ENCODE measurements at regions not wholly inside any gene's neighbourhood (a gene's known extent, or its start where the extent isn't known, plus 50 kb on each side); places are given as distances from the start of the nearest gene placed in this dataset.

DNA sequence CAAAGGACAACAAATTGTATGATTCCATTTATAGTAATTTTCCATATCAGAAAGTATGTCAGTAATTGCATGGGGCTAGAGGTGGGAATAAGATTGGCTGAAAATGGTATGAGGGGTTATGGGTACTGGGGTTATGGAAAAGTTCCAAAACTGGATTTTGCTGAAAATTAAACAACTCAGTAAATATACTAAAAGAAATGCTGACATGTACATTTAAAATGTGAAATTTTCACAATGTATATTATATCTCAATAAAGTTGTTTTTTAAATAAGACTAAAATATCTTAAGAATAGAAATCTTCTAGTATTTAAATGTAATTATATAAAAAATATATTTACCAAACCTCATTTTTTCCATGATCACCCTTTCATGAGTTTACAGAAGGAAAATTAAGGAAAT, 844.9 kb upstream of the SLIT2 start:
- H3K27me3 ChIP-seq (ENCODE audit: insufficient read depth) = no peaks in the 10 kb centered on the region
- POLR2A ChIA-PET = no interaction called here
- H3F3A ChIP-seq (replicated peaks; ENCODE audit: insufficient read depth) = no peaks in the 10 kb centered on the region
- H3K79me2 ChIP-seq (ENCODE audit: insufficient read depth) = no peaks in the 10 kb centered on the region
- CTCF ChIA-PET = no interaction called here
- no peaks in the 10 kb centered on the region for H3K9me3 ChIP-seq
- no peak overlapping the region for H3K9ac ChIP-seq
- no peaks in the 10 kb centered on the region for H3K4me1 ChIP-seq (ENCODE audit: control insufficient read depth in 1 of 2, insufficient read depth in 2 of 2, low read depth in 1 of 2, low read length in 1 of 2)
- DNase-seq = no peak
- no peak overlapping the region for H3K27ac ChIP-seq (ENCODE audit: low read depth in 2 of 2, low read length in 1 of 2)
- no peaks in the 10 kb centered on the region for H4K20me1 ChIP-seq (ENCODE audit: insufficient read depth)
- H3K4me3 ChIP-seq (ENCODE audit: low read depth in 2 of 2, low read length in 1 of 2) = no peak overlapping the region
- no peak overlapping the region for H2AFZ ChIP-seq (ENCODE audit: low read depth)
- H3K4me2 ChIP-seq = no peak overlapping the region
- no peaks in the 10 kb centered on the region for H3K36me3 ChIP-seq (replicated peaks in 1 of 2; ENCODE audit: control insufficient read depth in 1 of 2, insufficient read depth in 2 of 2, low read length in 1 of 2)
- no peaks in the 10 kb centered on the region for H3K9me2 ChIP-seq
- TF ChIP-seq, protein P1, sequence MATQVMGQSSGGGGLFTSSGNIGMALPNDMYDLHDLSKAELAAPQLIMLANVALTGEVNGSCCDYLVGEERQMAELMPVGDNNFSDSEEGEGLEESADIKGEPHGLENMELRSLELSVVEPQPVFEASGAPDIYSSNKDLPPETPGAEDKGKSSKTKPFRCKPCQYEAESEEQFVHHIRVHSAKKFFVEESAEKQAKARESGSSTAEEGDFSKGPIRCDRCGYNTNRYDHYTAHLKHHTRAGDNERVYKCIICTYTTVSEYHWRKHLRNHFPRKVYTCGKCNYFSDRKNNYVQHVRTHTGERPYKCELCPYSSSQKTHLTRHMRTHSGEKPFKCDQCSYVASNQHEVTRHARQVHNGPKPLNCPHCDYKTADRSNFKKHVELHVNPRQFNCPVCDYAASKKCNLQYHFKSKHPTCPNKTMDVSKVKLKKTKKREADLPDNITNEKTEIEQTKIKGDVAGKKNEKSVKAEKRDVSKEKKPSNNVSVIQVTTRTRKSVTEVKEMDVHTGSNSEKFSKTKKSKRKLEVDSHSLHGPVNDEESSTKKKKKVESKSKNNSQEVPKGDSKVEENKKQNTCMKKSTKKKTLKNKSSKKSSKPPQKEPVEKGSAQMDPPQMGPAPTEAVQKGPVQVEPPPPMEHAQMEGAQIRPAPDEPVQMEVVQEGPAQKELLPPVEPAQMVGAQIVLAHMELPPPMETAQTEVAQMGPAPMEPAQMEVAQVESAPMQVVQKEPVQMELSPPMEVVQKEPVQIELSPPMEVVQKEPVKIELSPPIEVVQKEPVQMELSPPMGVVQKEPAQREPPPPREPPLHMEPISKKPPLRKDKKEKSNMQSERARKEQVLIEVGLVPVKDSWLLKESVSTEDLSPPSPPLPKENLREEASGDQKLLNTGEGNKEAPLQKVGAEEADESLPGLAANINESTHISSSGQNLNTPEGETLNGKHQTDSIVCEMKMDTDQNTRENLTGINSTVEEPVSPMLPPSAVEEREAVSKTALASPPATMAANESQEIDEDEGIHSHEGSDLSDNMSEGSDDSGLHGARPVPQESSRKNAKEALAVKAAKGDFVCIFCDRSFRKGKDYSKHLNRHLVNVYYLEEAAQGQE (IDR thresholded peaks at IDR 0.05; ENCODE audit: low read depth, low read length) = no peak
- TF ChIP-seq GABPA (IDR thresholded peaks at IDR 0.05; ENCODE audit: low read depth) (no peak), USF2 (IDR thresholded peaks at IDR 0.05; ENCODE audit: borderline replicate concordance, low read depth, low read length) (no peak), ELF1 (IDR thresholded peaks at IDR 0.05) (no peak), POLR2AphosphoS5 (IDR thresholded peaks at IDR 0.05; ENCODE audit: low read depth, low read length) (no peak), PBX3 (IDR thresholded peaks at IDR 0.05) (no peak), EP300 (IDR thresholded peaks at IDR 0.05; ENCODE audit: borderline replicate concordance in 1 of 2, low read depth in 1 of 2, low read length in 1 of 2) (no peak), FOSL2 (IDR thresholded peaks at IDR 0.05; ENCODE audit: borderline replicate concordance, low read depth) (no peak)

GRCh38 chr4:19403786-19404370, 847.8 kb upstream of the SLIT2 start:
- H3K36me3 ChIP-seq (replicated peaks in 1 of 2; ENCODE audit: control insufficient read depth in 1 of 2, insufficient read depth in 2 of 2, low read length in 1 of 2) = no peaks in the 10 kb centered on the region
- no peak overlapping the region for H3K27ac ChIP-seq (ENCODE audit: low read depth in 2 of 2, low read length in 1 of 2)
- H3K79me2 ChIP-seq (ENCODE audit: insufficient read depth) = no peaks in the 10 kb centered on the region
- no peak overlapping the region for H3K4me2 ChIP-seq
- H3K9ac ChIP-seq = no peak overlapping the region
- H3K4me1 ChIP-seq (ENCODE audit: control insufficient read depth in 1 of 2, insufficient read depth in 2 of 2, low read depth in 1 of 2, low read length in 1 of 2) = no peaks in the 10 kb centered on the region
- no peaks in the 10 kb centered on the region for H3K9me2 ChIP-seq
- POLR2A ChIA-PET = no interaction called here
- WGBS (ENCODE audit: low lambda C conversion rate) = 85% methylated on average over 5 of the region's 5 CpGs
- no peak for DNase-seq
- H4K20me1 ChIP-seq (ENCODE audit: insufficient read depth) = no peaks in the 10 kb centered on the region
- H2AFZ ChIP-seq (ENCODE audit: low read depth) = no peak overlapping the region
- no peak for TF ChIP-seq POLR2AphosphoS5 (IDR thresholded peaks at IDR 0.05; ENCODE audit: low read depth, low read length)
- TF ChIP-seq GATA2 (CRISPR knock-in tag; IDR thresholded peaks at IDR 0.05) = no peak
- TF ChIP-seq YY1 (IDR thresholded peaks at IDR 0.05; ENCODE audit: low read depth) = no peak
- TF ChIP-seq, protein P2, sequence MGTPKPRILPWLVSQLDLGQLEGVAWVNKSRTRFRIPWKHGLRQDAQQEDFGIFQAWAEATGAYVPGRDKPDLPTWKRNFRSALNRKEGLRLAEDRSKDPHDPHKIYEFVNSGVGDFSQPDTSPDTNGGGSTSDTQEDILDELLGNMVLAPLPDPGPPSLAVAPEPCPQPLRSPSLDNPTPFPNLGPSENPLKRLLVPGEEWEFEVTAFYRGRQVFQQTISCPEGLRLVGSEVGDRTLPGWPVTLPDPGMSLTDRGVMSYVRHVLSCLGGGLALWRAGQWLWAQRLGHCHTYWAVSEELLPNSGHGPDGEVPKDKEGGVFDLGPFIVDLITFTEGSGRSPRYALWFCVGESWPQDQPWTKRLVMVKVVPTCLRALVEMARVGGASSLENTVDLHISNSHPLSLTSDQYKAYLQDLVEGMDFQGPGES (IDR thresholded peaks at IDR 0.05; ENCODE audit: low read depth, low read length) = no peak
- TF ChIP-seq RAD21 (IDR thresholded peaks at IDR 0.05; ENCODE audit: low read length) = no peak
- no peak for TF ChIP-seq ELF1 (IDR thresholded peaks at IDR 0.05)
- TF ChIP-seq NFIC (IDR thresholded peaks at IDR 0.05; ENCODE audit: borderline replicate concordance) = no peak
- no peak for TF ChIP-seq MEF2A (IDR thresholded peaks at IDR 0.05; ENCODE audit: borderline replicate concordance, low read depth)
- no peaks in the 10 kb centered on the region for H3K9me3 ChIP-seq
- no peaks in the 10 kb centered on the region for H3K27me3 ChIP-seq (ENCODE audit: insufficient read depth)
- CTCF ChIA-PET = no interaction called here
- no peak overlapping the region for H3K4me3 ChIP-seq (ENCODE audit: low read depth in 2 of 2, low read length in 1 of 2)
- peaks cover 5% of the 10 kb centered on the region for H3F3A ChIP-seq (replicated peaks; ENCODE audit: insufficient read depth)

Data from SK-N-SH (cell line).